Uterus (tissue), 3 donors: ENCODE measurements at regions not wholly inside any gene's neighbourhood (a gene's known extent, or its start where the extent isn't known, plus 50 kb on each side); places are given as distances from the start of the nearest gene placed in this dataset.

Experiments
- DNase-seq, 2 donors: peaks; one replicate each; pipeline ENCODE4 v3.0.0-alpha.2; 2019 to 2020
- H3K27ac ChIP-seq, 2 donors: fragments of 200-600 bp; sonication (generic); 1 replicate in 1 of 2; 2 replicates in 1 of 2; pipeline ENCODE4 v1.5.1; 2016 to 2018
- H3K27me3 ChIP-seq, 2 donors: fragments of 200-600 bp; sonication (generic); one replicate each; pipeline ENCODE4 v1.5.1; 2018 to 2019; ENCODE audit warnings: control low read depth in 1 of 2
- H3K36me3 ChIP-seq, 2 donors: fragments of 200-600 bp; sonication (generic); one replicate each; pipeline ENCODE4 v1.5.1; 2019; ENCODE audit warnings: control low read depth in 1 of 2
- H3K4me1 ChIP-seq, 2 donors: fragments of 200-600 bp; sonication (generic); one replicate each; pipeline ENCODE4 v1.5.1; 2018 to 2019; ENCODE audit warnings: control low read depth in 1 of 2
- H3K4me3 ChIP-seq, 2 donors: fragments of 200-600 bp; sonication (generic); 1 replicate in 1 of 2; 2 replicates in 1 of 2; pipeline ENCODE4 v1.5.1; 2018 to 2019; ENCODE audit warnings: mild to moderate bottlenecking in 1 of 2
- H3K9me3 ChIP-seq, 2 donors: fragments of 200-600 bp; sonication (generic); one replicate each; pipeline ENCODE4 v1.5.1; 2019; ENCODE audit warnings: control low read depth in 1 of 2
- POLR2A ChIP-seq, 2 donors: fragments of 450-650 bp; IDR thresholded peaks; one replicate each; pipeline ENCODE4 v1.6.1; 2016; ENCODE audit warnings: antibody characterized with exemption in 2 of 2, mild to moderate bottlenecking in 1 of 2, moderate library complexity in 1 of 2
- intact Hi-C: fragments of 100-400 bp; cut with DNase I; formaldehyde crosslinking; loops from one replicate; pipeline ENCODE4 v1.15.1; 2023; ENCODE audit warnings: low total_unique reads
- TF ChIP-seq, protein P1 (sequence below), 4 experiments: fragments of 200-600 bp in 2 of 4; fragments of 450-650 bp in 2 of 4; sonication (generic) in 2 of 4; IDR thresholded peaks; one replicate each; pipeline ENCODE4 v1.5.1; 2016 to 2019; ENCODE audit warnings: antibody characterized with exemption in 4 of 4, mild to moderate bottlenecking in 2 of 4, moderate library complexity in 1 of 4
- donor health status: DM: yes; HTN: yes; CAD: no.

DNA sequence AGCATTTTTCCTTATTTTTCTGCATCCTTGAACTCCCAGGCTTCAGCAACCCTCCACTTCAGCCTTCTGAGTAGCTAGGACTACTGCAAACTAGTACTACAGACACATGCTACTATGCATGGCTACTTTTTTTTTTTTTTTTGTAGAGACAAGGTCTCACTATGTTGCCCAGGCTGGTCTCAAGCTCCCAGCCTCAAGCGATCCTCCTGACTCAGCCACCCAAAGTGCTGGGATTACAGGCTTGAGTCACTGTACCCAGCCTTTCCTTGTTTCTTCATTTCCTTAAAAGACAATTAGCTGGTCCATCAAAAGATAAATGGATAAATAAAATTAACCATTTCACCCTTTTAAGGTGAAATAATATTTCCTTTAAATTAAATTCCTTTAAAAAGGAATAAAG is 205.8 kb downstream of the SPTSSA start:
- H3K4me1 ChIP-seq = no peaks in the 10 kb centered on the region
- no peaks in the 10 kb centered on the region for H3K9me3 ChIP-seq
- H3K4me3 ChIP-seq = no peak overlapping the region
- no peaks in the 10 kb centered on the region for H3K27me3 ChIP-seq
- H3K27ac ChIP-seq = peak overlapping the region in 1 of 2 donors; percentile 56
- DNase-seq = no peak
- intact Hi-C loops = no loop called here
- H3K36me3 ChIP-seq = no peaks in the 10 kb centered on the region
- TF ChIP-seq POLR2A (IDR thresholded peaks at IDR 0.05) = no peak
- TF ChIP-seq, protein P1, sequence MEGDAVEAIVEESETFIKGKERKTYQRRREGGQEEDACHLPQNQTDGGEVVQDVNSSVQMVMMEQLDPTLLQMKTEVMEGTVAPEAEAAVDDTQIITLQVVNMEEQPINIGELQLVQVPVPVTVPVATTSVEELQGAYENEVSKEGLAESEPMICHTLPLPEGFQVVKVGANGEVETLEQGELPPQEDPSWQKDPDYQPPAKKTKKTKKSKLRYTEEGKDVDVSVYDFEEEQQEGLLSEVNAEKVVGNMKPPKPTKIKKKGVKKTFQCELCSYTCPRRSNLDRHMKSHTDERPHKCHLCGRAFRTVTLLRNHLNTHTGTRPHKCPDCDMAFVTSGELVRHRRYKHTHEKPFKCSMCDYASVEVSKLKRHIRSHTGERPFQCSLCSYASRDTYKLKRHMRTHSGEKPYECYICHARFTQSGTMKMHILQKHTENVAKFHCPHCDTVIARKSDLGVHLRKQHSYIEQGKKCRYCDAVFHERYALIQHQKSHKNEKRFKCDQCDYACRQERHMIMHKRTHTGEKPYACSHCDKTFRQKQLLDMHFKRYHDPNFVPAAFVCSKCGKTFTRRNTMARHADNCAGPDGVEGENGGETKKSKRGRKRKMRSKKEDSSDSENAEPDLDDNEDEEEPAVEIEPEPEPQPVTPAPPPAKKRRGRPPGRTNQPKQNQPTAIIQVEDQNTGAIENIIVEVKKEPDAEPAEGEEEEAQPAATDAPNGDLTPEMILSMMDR (IDR thresholded peaks at IDR 0.05) = no peak

DNA sequence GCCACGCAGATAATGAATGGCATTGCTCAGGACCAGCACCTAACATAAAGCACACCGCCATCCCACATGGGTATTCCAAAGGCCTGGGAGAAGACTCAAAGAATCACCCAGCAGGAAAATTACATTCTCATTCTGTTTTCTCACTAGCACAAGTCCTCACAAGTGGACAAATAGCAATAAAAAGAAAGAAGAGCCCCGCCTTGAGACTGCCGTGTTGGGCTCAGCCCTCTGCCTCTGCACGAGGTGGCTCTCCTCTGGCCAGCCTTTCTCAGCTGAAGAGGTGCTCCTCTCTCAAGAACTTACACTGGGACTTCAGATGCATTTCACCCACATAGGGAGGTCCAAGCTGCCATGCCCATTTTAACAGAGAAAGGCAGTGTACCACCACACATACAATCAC is 207.5 kb downstream of the SPTSSA start:
- no peak overlapping the region for H3K4me3 ChIP-seq
- peak overlapping the region; percentile 50 to 56 for H3K27ac ChIP-seq
- intact Hi-C loops = no loop called here
- no peak for TF ChIP-seq POLR2A (IDR thresholded peaks at IDR 0.05)
- TF ChIP-seq, protein P1 (IDR thresholded peaks at IDR 0.05) = no peak
- no peaks in the 10 kb centered on the region for H3K36me3 ChIP-seq
- no peak for DNase-seq
- H3K4me1 ChIP-seq = no peaks in the 10 kb centered on the region
- no peaks in the 10 kb centered on the region for H3K9me3 ChIP-seq
- no peaks in the 10 kb centered on the region for H3K27me3 ChIP-seq

DNA sequence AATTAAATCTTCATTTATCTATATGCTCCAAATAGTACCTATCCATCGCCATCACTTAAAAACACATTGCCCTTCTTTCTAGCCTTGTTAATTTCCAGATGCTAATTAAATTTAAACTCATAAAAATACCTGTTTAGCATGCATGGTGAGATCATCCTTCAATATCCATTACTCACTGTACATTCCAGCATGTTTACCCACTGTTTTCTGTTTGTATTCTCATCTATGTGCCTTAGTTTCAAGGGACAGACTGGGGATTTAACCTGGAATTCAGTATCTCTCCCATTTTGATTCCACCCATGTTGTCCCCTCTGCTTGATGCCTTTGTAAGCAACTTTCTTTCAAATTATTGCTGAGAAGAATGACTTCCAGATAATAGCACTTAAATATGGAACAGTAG is 208.0 kb downstream of the SPTSSA start:
- no peaks in the 10 kb centered on the region for H3K27me3 ChIP-seq
- intact Hi-C loops = no loop called here
- no peaks in the 10 kb centered on the region for H3K4me1 ChIP-seq
- H3K27ac ChIP-seq = peak overlapping the region; percentile 50 to 56
- TF ChIP-seq POLR2A (IDR thresholded peaks at IDR 0.05) = no peak
- TF ChIP-seq, protein P1 (IDR thresholded peaks at IDR 0.05) = no peak
- no peaks in the 10 kb centered on the region for H3K36me3 ChIP-seq
- no peak for DNase-seq
- no peak overlapping the region for H3K4me3 ChIP-seq
- no peaks in the 10 kb centered on the region for H3K9me3 ChIP-seq

DNA sequence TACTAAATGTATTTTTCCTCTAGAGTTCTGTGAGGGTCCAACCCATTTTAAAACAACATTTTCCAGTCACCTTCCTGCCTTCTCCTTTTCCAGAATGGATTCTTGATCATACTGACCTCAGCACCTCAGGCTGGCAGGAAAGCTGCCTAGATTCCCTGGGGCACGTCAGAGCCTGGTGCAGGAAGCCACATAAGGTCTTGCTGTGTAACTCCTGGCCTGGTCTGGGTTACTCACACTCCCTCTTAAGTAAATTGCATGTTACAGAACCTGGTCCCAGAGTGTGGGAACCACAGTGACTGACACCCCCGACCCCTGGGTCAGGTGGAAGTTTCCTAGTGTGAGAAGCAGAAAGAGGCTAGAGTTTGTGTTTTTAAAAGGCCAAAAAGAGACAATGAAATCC is 209.8 kb downstream of the SPTSSA start:
- H3K4me3 ChIP-seq = no peak overlapping the region
- no peaks in the 10 kb centered on the region for H3K4me1 ChIP-seq
- intact Hi-C loops = no loop called here
- TF ChIP-seq POLR2A (IDR thresholded peaks at IDR 0.05) = no peak
- TF ChIP-seq, protein P1 (IDR thresholded peaks at IDR 0.05) = no peak
- H3K36me3 ChIP-seq = no peaks in the 10 kb centered on the region
- no peaks in the 10 kb centered on the region for H3K9me3 ChIP-seq
- DNase-seq = no peak
- H3K27me3 ChIP-seq = no peaks in the 10 kb centered on the region
- peak overlapping the region in 1 of 2 donors; percentile 43 for H3K27ac ChIP-seq

DNA sequence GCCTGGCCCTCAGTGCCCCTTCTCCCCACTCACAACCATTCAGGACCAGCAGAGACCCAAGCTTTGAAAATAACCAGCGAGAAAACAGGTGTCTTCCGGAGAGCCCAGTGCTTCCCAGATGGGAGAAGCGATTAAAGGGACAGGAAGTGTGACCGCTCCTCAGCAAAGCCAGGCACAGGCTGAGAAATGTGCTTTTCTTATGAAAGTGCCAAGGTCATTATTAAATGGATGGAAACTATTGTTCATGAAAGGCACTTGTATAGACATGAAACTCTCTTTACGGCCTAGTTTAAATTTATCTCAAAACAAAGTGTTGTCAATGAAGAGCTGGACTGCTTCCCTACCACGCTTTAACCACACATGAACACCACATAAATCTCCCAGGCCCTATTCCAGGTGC is 210.4 kb downstream of the SPTSSA start:
- Histone ChIP-seq H3K9me3 (no peaks in the 10 kb centered on the region), H3K27me3 (no peaks in the 10 kb centered on the region), H3K36me3 (no peaks in the 10 kb centered on the region), H3K4me3 (no peak overlapping the region), H3K4me1 (no peaks in the 10 kb centered on the region), H3K27ac (peak overlapping the region in 1 of 2 donors; percentile 43)
- intact Hi-C loops = no loop called here
- TF ChIP-seq, protein P1 (IDR thresholded peaks at IDR 0.05) = no peak
- no peak for TF ChIP-seq POLR2A (IDR thresholded peaks at IDR 0.05)
- DNase-seq = no peak
